H1 (cell line): ENCODE measurements at regions not wholly inside any gene's neighbourhood (a gene's known extent, or its start where the extent isn't known, plus 50 kb on each side); places are given as distances from the start of the nearest gene placed in this dataset.

Experiments
- RNF2 ChIP-seq: fragments of 200-900, 300-1000 bp; sonication (generic); IDR thresholded peaks from 2 replicates; pipeline ENCODE4 v1.7.1; 2016; ENCODE audit warnings: borderline replicate concordance, low read depth, mild to moderate bottlenecking, antibody characterized with exemption, low read length; ENCODE audit not compliant: poor library complexity, severe bottlenecking; ENCODE audit errors: missing control alignments
- YY1 ChIP-seq: IDR thresholded peaks from 2 replicates; pipeline ENCODE4 v1.6.1; 2011; ENCODE audit warnings: low read depth, mild to moderate bottlenecking, low read length
- TF ChIP-seq, protein P1 (sequence below): IDR thresholded peaks from 2 replicates; pipeline ENCODE4 v1.6.1; 2012; ENCODE audit warnings: inconsistent platforms
- TF ChIP-seq, protein P2 (sequence below): IDR thresholded peaks from 2 replicates; pipeline ENCODE4 v1.6.1; 2012; ENCODE audit warnings: low read length, inconsistent platforms

DNA sequence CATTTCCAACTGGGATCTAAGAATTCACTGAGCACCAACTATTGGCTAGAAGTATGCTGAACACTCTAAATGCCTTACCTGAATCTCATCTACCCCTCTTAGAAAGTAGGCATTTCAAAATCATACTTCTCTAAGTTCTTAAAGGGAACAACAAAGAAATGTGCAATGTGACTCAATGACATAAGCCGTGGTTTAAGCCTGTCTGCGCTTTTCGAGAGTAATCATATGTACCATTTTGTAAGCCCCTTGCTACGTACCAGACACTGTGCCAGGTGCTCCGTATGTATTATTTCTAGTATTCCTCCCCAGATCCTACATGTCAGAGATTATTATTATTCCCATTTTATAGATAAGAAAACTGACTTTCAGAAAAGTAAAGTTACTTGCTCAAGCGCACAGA, 454.2 kb downstream of the SETD4 start (continued):
- TF ChIP-seq RNF2 (no peak), YY1 (no peak)
- TF ChIP-seq, protein P1, sequence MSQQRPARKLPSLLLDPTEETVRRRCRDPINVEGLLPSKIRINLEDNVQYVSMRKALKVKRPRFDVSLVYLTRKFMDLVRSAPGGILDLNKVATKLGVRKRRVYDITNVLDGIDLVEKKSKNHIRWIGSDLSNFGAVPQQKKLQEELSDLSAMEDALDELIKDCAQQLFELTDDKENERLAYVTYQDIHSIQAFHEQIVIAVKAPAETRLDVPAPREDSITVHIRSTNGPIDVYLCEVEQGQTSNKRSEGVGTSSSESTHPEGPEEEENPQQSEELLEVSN: no peak
- TF ChIP-seq, protein P2, sequence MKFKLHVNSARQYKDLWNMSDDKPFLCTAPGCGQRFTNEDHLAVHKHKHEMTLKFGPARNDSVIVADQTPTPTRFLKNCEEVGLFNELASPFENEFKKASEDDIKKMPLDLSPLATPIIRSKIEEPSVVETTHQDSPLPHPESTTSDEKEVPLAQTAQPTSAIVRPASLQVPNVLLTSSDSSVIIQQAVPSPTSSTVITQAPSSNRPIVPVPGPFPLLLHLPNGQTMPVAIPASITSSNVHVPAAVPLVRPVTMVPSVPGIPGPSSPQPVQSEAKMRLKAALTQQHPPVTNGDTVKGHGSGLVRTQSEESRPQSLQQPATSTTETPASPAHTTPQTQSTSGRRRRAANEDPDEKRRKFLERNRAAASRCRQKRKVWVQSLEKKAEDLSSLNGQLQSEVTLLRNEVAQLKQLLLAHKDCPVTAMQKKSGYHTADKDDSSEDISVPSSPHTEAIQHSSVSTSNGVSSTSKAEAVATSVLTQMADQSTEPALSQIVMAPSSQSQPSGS: no peak
